ENCODE measurements at regions not wholly inside any gene's neighbourhood (a gene's known extent, or its start where the extent isn't known, plus 50 kb on each side); places are given as distances from the start of the nearest gene placed in this dataset.

DNA sequence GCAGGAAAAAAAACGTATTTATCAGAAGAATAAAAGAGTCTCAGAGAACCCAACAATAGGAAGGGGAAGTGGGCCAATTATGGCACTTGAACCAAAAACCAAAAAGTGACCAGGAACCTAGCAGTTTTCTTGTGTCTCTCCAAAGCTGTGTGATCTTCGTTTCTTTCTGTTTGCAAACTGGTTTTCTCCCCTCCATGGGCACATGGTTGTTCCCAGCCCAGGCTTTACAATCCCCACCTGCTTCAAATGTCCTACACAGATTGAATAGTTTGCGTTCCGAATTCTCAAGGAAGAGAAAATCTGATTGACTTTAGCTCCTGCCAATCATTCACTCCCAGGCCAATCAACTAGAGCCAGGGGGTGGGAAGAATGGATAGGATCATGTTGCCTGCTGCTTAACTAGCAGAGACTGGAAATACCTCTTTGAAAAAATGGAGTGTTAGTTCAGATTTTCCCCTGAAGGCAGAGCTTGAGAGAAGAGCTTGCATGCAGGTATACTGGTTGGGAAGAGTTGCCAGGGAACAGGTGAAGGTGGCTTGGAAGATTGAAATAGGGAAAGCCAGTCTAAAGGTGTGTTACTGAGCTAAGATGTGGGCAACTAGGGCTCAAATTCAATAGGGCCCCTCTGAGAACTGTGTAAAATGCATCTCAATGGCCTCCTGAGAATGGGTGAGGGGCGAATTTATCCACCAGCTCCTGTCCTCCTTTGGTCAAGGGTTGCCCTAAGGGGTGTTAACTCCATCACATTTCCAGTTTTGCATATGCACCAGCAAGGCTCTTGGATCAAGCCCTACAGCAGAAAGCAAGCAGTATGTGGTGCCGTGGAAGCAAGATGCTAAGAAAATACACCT, 106.4 kb upstream of the SRRM4 start:
- DNase-seq: no peak

DNA sequence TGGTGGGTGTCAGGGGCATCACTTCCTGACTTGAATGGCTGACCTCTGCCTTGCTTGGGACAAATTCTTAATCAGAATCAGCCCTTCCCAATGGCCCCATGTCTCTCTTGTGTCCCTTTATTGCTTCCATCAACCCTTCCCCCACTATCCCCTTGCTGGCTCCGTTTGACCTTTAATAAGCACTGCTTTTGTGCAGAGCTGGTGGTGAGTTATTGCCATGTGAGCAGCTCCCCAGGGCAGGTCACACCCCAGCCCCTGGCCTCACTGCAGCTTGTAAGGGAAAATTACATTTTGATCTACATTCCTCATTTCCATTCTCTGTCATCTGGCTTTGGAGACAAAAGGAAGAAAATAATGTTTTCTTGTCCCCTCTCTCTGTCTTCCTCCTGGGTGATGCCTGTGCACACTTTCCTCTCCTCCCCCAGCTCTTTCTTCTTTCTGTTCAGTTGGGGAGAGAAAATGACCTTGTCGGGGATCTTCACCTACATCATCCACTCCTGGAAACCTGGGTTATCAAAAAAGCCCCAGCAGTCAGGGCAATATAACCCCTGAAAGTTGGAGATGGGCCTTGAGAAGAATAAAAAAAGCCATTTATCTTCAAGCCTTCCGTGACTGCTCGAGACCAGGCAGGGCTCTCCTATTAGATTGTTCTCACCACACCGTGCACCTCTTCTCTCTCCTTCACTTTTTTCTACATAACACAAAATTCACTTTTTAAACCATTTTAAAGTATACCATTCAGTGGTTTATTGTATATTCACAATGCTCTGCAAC, 100.4 kb upstream of the SRRM4 start:
- DNase-seq: no peak

DNA sequence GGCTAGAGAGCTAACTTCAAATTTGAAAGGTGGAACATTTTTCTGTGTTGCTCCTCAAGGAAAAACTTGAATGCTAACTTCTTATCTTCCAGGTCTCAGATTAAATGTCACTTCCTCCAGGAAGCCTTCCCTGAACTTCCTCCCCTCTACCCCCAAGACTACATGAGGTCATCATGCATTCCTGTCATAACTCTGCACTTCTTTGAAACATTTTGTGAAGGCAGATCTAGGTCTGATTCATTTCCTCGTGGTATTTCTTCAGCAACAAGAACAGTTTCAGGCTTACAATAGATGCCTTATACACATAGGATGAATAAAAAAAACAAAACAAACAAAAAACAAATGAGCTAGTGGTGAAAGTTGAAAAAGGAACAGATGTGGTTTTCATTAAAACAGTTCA, 97.1 kb upstream of the SRRM4 start:
- no peak for DNase-seq

DNA sequence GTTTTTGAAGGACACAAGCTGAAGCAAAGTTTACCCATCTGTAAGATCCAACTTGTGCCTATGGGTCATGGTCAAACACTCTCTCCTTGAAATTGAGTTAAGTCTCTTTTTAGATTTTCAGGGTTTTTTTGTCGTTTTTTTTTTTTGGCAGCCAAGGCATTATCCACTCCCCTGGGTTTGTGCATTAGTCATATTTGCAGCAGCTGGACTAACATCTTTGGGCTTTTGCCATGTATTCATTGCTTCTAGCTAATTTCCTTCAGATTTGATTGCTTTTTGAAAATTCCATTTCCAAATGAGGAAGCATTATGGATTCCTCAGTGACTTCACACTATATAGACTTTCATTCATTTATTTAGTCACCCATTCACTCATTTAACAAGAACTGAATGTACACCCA, 80.3 kb upstream of the SRRM4 start:
- DNase-seq: no peak

DNA sequence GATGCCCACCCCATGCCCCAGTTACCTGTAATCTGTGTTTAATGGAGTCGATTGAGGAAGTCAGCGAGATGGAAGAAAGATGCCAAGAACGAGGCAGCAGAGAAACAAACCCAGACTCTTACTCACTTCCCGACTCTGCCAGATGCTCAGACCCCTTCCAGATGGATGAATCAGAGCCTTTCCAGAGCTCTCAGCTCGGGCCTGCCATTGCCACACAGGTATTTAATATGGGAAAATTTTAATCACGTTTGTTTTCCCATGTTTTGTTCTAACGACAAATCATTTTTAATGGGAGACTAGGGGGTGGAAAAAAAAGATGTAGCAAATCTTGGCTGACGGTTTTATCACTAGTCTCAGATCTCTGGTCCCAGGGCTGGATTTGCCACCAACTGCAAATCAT, 72.5 kb upstream of the SRRM4 start:
- no peak for DNase-seq

DNA sequence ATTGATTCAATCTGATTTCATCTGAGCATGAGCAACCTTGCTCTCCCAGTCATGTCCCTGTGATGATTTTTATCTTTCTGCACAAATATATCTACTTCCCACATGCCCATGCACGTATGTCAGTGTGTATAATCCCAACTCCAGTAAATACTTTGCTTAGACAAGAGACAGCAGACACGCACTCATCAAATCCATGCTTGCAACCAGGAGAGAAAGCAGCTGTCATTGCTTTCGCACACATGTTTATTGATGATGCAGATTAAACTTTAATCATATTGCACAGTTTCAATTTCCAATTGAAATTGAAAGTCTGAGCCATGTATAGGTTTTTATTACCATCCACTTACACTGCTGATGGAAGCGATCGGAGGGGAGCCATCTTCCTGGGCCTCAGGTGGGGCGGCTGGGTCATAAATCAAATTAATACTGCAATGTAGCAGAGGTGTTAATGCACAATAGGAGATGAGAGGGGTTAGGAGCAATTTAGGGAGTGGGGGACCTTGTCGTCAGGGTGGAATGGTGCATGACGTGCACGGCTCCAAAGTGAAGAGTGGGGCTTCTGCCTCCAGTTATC, 68.6 kb upstream of the SRRM4 start:
- no peak for DNase-seq

DNA sequence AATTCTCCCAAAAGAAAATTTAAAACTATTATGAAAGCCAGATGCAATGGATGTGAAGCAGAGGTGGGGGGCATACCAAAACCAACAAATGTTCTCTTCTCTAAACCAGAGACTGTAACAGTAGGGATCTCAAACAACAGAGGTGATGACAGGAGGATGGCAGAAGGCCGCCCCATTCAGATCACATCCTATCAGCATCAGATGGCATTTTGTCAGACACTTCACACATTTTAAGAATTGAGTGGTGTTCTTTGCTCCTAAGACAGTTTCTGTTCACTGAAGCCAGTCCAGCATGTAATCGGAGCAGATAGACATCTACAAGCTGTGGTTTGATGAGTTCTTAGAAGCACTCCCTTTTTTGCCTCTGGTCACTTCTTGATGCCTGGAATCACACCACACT, 59.6 kb upstream of the SRRM4 start:
- no peak for DNase-seq

DNA sequence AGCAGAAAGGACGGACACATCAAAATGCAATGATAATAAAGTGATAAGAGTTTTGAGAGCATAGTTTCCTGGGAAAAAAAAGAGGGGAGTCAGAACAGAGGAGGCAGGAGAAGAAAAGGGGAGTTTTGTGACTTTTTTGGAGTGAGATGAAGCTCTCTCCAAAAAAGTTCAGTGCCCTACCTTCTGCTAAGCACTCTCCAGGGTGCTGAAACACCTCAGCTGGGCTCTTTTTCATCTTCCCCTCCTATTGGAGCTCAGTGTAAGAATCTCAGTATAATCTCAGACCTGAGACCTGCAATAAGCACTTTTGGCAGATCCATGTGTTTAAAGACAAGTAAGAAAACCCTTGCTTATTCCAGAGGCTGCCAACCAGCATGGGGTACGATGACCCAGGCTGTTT, 58.9 kb upstream of the SRRM4 start:
- DNase-seq: no peak

DNA sequence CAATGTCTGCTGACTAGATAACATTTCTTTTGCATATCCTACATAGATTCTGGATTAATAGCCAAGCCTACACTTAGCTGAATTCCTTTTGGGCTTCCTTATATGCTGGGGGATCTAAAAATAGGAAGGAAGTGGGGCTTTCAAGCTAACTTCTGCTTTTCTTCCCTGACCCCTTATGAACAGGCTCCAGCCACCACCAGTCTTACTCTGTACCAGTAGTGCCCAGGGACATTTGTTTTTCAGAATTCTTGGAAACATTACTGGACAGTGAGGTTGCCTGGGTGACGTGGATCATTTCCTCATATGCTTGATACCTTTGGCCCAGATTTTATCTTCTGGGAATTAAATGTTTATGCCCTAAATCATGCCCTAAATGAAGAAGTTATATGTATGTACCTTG, 55.9 kb upstream of the SRRM4 start:
- DNase-seq: no peak

DNA sequence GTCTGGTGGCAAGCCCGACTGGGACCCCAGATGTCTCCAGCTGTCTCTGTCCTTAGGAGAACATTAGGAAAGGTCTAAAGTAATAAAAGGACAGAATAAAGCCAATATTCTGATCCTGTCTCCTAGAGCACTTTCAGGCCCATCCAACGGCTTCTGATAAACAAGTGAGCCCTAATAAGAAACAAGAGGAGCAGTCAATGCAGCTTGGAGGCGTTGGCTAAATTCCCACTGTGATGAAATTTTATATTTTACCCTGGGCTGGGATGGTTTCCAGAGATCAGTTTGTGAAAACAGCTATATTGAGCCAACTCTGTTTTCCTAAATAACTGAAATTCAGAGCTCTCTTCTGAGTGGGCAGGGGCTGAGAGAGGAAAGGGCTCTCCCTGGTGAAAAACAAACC, 55.5 kb upstream of the SRRM4 start:
- no peak for DNase-seq

Measured in kidney glomerular epithelial cell (primary cell).